ENCODE measurements at regions not wholly inside any gene's neighbourhood (a gene's known extent, or its start where the extent isn't known, plus 50 kb on each side); places are given as distances from the start of the nearest gene placed in this dataset.

DNA sequence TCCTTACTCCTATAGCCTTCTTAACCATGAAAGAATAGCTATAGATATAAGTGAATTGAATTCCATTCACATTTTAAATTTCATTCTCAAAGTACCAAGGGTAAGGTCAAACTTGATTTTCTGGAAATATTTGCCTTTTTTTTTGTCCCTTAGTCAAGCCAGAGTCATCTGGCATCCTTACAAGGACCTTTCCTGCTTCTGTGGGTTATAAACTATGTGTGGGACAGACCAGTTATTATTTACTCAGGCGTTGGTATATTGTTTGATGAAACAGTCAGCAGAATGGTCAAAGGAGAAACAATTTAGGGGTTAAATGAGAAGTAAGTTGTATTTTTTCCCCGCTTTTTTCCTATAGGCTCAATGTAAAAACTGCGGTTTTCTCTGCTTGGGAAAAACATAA lies 1103.2 kb upstream of the ZEB2 start:
- Histone ChIP-seq H3K9me3 (ENCODE audit: control insufficient read depth, insufficient read depth, low read depth, low read length) (no peaks in the 10 kb centered on the region), H3K27ac (ENCODE audit: low read length) (no peak overlapping the region), H3K36me3 (ENCODE audit: control insufficient read depth, insufficient read depth, low read length) (no peaks in the 10 kb centered on the region), H3K4me3 (ENCODE audit: low read depth in 2 of 2, low read length in 2 of 2) (no peak overlapping the region), H3K27me3 (ENCODE audit: control insufficient read depth, insufficient read depth, low read length) (no peaks in the 10 kb centered on the region), H3K4me1 (ENCODE audit: control insufficient read depth, insufficient read depth, low read length) (no peaks in the 10 kb centered on the region)
- TF ChIP-seq TCF7L2 (IDR thresholded peaks at IDR 0.05; ENCODE audit: low read depth, low read length) (no peak), SIN3A (IDR thresholded peaks at IDR 0.05; ENCODE audit: borderline replicate concordance, insufficient read depth, low read depth, low read length) (no peak), CTCF (IDR thresholded peaks at IDR 0.05) (no peak), POLR2AphosphoS5 (IDR thresholded peaks at IDR 0.05; ENCODE audit: low read depth, low read length) (no peak)
- TF ChIP-seq, protein P1, sequence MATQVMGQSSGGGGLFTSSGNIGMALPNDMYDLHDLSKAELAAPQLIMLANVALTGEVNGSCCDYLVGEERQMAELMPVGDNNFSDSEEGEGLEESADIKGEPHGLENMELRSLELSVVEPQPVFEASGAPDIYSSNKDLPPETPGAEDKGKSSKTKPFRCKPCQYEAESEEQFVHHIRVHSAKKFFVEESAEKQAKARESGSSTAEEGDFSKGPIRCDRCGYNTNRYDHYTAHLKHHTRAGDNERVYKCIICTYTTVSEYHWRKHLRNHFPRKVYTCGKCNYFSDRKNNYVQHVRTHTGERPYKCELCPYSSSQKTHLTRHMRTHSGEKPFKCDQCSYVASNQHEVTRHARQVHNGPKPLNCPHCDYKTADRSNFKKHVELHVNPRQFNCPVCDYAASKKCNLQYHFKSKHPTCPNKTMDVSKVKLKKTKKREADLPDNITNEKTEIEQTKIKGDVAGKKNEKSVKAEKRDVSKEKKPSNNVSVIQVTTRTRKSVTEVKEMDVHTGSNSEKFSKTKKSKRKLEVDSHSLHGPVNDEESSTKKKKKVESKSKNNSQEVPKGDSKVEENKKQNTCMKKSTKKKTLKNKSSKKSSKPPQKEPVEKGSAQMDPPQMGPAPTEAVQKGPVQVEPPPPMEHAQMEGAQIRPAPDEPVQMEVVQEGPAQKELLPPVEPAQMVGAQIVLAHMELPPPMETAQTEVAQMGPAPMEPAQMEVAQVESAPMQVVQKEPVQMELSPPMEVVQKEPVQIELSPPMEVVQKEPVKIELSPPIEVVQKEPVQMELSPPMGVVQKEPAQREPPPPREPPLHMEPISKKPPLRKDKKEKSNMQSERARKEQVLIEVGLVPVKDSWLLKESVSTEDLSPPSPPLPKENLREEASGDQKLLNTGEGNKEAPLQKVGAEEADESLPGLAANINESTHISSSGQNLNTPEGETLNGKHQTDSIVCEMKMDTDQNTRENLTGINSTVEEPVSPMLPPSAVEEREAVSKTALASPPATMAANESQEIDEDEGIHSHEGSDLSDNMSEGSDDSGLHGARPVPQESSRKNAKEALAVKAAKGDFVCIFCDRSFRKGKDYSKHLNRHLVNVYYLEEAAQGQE (IDR thresholded peaks at IDR 0.05; ENCODE audit: insufficient read depth in 1 of 2, low read depth in 2 of 2, low read length in 1 of 2), result no peak
- intact Hi-C loops (cut with micrococcal nuclease; ENCODE audit: unreplicated experiment), result no loop called here
- BruUV-seq (replicated peaks), result no TSS peak
- POLR2A ChIA-PET, result no interaction called here
- in situ Hi-C loops (cut with HindIII; ENCODE audit: low pct_unique_long_range_greater_than_20kb, low sequenced_read_pairs), result no loop called here
- CTCF ChIA-PET, result no interaction called here
- DNase-seq (ENCODE audit: low read depth, low spot score) (no peak), ATAC-seq (no peak)

DNA sequence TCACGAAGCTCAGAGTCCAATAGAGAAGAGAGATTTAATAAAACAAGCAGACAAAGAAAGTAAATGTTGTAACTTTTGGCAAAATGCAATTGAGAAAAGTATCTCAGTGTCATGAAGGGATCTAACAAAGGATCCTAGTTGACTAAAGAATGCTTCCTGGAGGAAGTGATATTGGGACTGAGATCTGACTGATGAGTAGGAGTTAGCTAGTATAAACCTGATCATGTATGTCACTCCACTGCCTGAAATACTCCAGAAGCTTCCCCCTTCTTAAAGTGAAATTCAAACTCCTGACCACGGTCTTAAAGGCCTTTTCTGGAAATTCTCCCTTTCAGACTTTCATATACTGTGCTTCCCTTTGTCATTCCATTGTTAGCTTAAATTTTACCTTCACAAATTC lies 1102.4 kb upstream of the ZEB2 start:
- Histone ChIP-seq H3K4me3 (ENCODE audit: low read depth in 2 of 2, low read length in 2 of 2) (no peak overlapping the region), H3K27me3 (ENCODE audit: control insufficient read depth, insufficient read depth, low read length) (no peaks in the 10 kb centered on the region), H3K36me3 (ENCODE audit: control insufficient read depth, insufficient read depth, low read length) (no peaks in the 10 kb centered on the region), H3K27ac (ENCODE audit: low read length) (no peak overlapping the region), H3K9me3 (ENCODE audit: control insufficient read depth, insufficient read depth, low read depth, low read length) (no peaks in the 10 kb centered on the region), H3K4me1 (ENCODE audit: control insufficient read depth, insufficient read depth, low read length) (no peaks in the 10 kb centered on the region)
- in situ Hi-C loops (cut with HindIII; ENCODE audit: low pct_unique_long_range_greater_than_20kb, low sequenced_read_pairs), result no loop called here
- intact Hi-C loops (cut with micrococcal nuclease; ENCODE audit: unreplicated experiment), result no loop called here
- ChIA-PET CTCF (no interaction called here), POLR2A (no interaction called here)
- ATAC-seq (no peak), DNase-seq (ENCODE audit: low read depth, low spot score) (no peak)
- no peak for TF ChIP-seq TCF7L2 (IDR thresholded peaks at IDR 0.05; ENCODE audit: low read depth, low read length)
- no peak for TF ChIP-seq CTCF (IDR thresholded peaks at IDR 0.05)
- TF ChIP-seq, protein P1 (IDR thresholded peaks at IDR 0.05; ENCODE audit: insufficient read depth in 1 of 2, low read depth in 2 of 2, low read length in 1 of 2), result no peak
- no peak for TF ChIP-seq SIN3A (IDR thresholded peaks at IDR 0.05; ENCODE audit: borderline replicate concordance, insufficient read depth, low read depth, low read length)
- TF ChIP-seq POLR2AphosphoS5 (IDR thresholded peaks at IDR 0.05; ENCODE audit: low read depth, low read length), result no peak
- no TSS peak for BruUV-seq (replicated peaks)
